Rectal smooth muscle tissue (tissue), 1 donor: ENCODE measurements at regions not wholly inside any gene's neighbourhood (a gene's known extent, or its start where the extent isn't known, plus 50 kb on each side); places are given as distances from the start of the nearest gene placed in this dataset.

Experiments
- H3K27ac ChIP-seq: one replicate; pipeline ENCODE4 v1.7.0; 2013; ENCODE audit warnings: low read depth, low read length, inconsistent platforms
- H3K27me3 ChIP-seq: one replicate; pipeline ENCODE4 v1.7.0; 2013; ENCODE audit warnings: low read length; ENCODE audit not compliant: control insufficient read depth, insufficient read depth
- H3K36me3 ChIP-seq: one replicate; pipeline ENCODE4 v1.7.0; 2013; ENCODE audit warnings: low read length; ENCODE audit not compliant: control insufficient read depth, insufficient read depth
- H3K4me1 ChIP-seq: one replicate; pipeline ENCODE4 v1.7.0; 2013; ENCODE audit warnings: low read length; ENCODE audit not compliant: control insufficient read depth, insufficient read depth
- H3K4me3 ChIP-seq: one replicate; pipeline ENCODE4 v1.7.0; 2013; ENCODE audit warnings: low read length
- H3K9ac ChIP-seq: one replicate; pipeline ENCODE4 v1.7.0; 2013; ENCODE audit warnings: low read length

- no peak overlapping the region for H3K9ac ChIP-seq
- H3K27me3 ChIP-seq, result no peaks in the 10 kb centered on the region
- no peak overlapping the region for H3K4me3 ChIP-seq
- no peaks in the 10 kb centered on the region for H3K36me3 ChIP-seq
- H3K27ac ChIP-seq, result no peak overlapping the region
- no peaks in the 10 kb centered on the region for H3K4me1 ChIP-seq
These were observed 292.5 kb downstream of the NUP35 start for GRCh38 chr2:183416753-183417152.

- Histone ChIP-seq H3K9ac (no peak overlapping the region), H3K4me3 (no peak overlapping the region), H3K4me1 (no peaks in the 10 kb centered on the region), H3K36me3 (no peaks in the 10 kb centered on the region), H3K27ac (no peak overlapping the region), H3K27me3 (no peaks in the 10 kb centered on the region)
These were observed 302.6 kb downstream of the NUP35 start for GRCh38 chr2:183426825-183427224.

- H3K27ac ChIP-seq, result no peak overlapping the region
- H3K27me3 ChIP-seq, result no peaks in the 10 kb centered on the region
- no peaks in the 10 kb centered on the region for H3K36me3 ChIP-seq
- no peaks in the 10 kb centered on the region for H3K4me1 ChIP-seq
- no peak overlapping the region for H3K4me3 ChIP-seq
- H3K9ac ChIP-seq, result no peak overlapping the region
These were observed 303.3 kb downstream of the NUP35 start for GRCh38 chr2:183427558-183427957.

GRCh38 chr2:183428881-183429280, 304.6 kb downstream of the NUP35 start:
- no peaks in the 10 kb centered on the region for H3K4me1 ChIP-seq
- no peaks in the 10 kb centered on the region for H3K27me3 ChIP-seq
- H3K27ac ChIP-seq, result no peak overlapping the region
- H3K4me3 ChIP-seq, result no peak overlapping the region
- no peak overlapping the region for H3K9ac ChIP-seq
- no peaks in the 10 kb centered on the region for H3K36me3 ChIP-seq

- Histone ChIP-seq H3K36me3 (no peaks in the 10 kb centered on the region), H3K4me3 (no peak overlapping the region), H3K27ac (no peak overlapping the region), H3K9ac (no peak overlapping the region), H3K4me1 (no peaks in the 10 kb centered on the region), H3K27me3 (no peaks in the 10 kb centered on the region)
These were observed 314.3 kb downstream of the NUP35 start for GRCh38 chr2:183438541-183438940.

GRCh38 chr2:183455056-183455455, 330.8 kb downstream of the NUP35 start:
- H3K4me1 ChIP-seq, result no peaks in the 10 kb centered on the region
- no peaks in the 10 kb centered on the region for H3K27me3 ChIP-seq
- H3K4me3 ChIP-seq, result no peak overlapping the region
- no peak overlapping the region for H3K27ac ChIP-seq
- H3K9ac ChIP-seq, result no peak overlapping the region
- no peaks in the 10 kb centered on the region for H3K36me3 ChIP-seq

- Histone ChIP-seq H3K4me1 (no peaks in the 10 kb centered on the region), H3K27ac (no peak overlapping the region), H3K4me3 (no peak overlapping the region), H3K27me3 (no peaks in the 10 kb centered on the region), H3K36me3 (no peaks in the 10 kb centered on the region), H3K9ac (no peak overlapping the region)
These were observed 331.9 kb downstream of the NUP35 start for GRCh38 chr2:183456177-183456576.

- Histone ChIP-seq H3K36me3 (no peaks in the 10 kb centered on the region), H3K27ac (no peak overlapping the region), H3K9ac (no peak overlapping the region), H3K27me3 (no peaks in the 10 kb centered on the region), H3K4me1 (no peaks in the 10 kb centered on the region), H3K4me3 (no peak overlapping the region)
These were observed 334.2 kb downstream of the NUP35 start for GRCh38 chr2:183458460-183458859.

- H3K4me1 ChIP-seq, result no peaks in the 10 kb centered on the region
- no peaks in the 10 kb centered on the region for H3K27me3 ChIP-seq
- H3K9ac ChIP-seq, result no peak overlapping the region
- H3K27ac ChIP-seq, result no peak overlapping the region
- no peaks in the 10 kb centered on the region for H3K36me3 ChIP-seq
- no peak overlapping the region for H3K4me3 ChIP-seq
These were observed 335.2 kb downstream of the NUP35 start for GRCh38 chr2:183459466-183459865.

- H3K4me1 ChIP-seq, result no peaks in the 10 kb centered on the region
- no peaks in the 10 kb centered on the region for H3K36me3 ChIP-seq
- no peaks in the 10 kb centered on the region for H3K27me3 ChIP-seq
- H3K27ac ChIP-seq, result no peak overlapping the region
- no peak overlapping the region for H3K9ac ChIP-seq
- no peak overlapping the region for H3K4me3 ChIP-seq
These were observed 339.6 kb downstream of the NUP35 start for GRCh38 chr2:183463821-183464220.

- H3K27ac ChIP-seq, result no peak overlapping the region
- no peaks in the 10 kb centered on the region for H3K36me3 ChIP-seq
- no peaks in the 10 kb centered on the region for H3K27me3 ChIP-seq
- H3K9ac ChIP-seq, result no peak overlapping the region
- H3K4me3 ChIP-seq, result no peak overlapping the region
- no peaks in the 10 kb centered on the region for H3K4me1 ChIP-seq
These were observed 340.8 kb downstream of the NUP35 start for GRCh38 chr2:183465048-183465447.

GRCh38 chr2:183474912-183475695, 350.9 kb downstream of the NUP35 start:
- no peak overlapping the region for H3K4me3 ChIP-seq
- H3K9ac ChIP-seq, result no peak overlapping the region
- H3K27me3 ChIP-seq, result no peaks in the 10 kb centered on the region
- no peaks in the 10 kb centered on the region for H3K36me3 ChIP-seq
- no peaks in the 10 kb centered on the region for H3K4me1 ChIP-seq
- H3K27ac ChIP-seq, result no peak overlapping the region

- no peaks in the 10 kb centered on the region for H3K4me1 ChIP-seq
- no peak overlapping the region for H3K9ac ChIP-seq
- H3K36me3 ChIP-seq, result no peaks in the 10 kb centered on the region
- no peak overlapping the region for H3K4me3 ChIP-seq
- H3K27me3 ChIP-seq, result no peaks in the 10 kb centered on the region
- H3K27ac ChIP-seq, result no peak overlapping the region
These were observed 352.2 kb downstream of the NUP35 start for GRCh38 chr2:183476490-183476889.
